GM19035 (cell line): ENCODE measurements at regions not wholly inside any gene's neighbourhood (a gene's known extent, or its start where the extent isn't known, plus 50 kb on each side); places are given as distances from the start of the nearest gene placed in this dataset.
"Not testable (repeated sequence)": the region's sequence is repeated elsewhere in the genome, so short reads cannot be mapped to it uniquely, and the experiment has no call there.

Source experiments
- ATAC-seq: cut with Tn5 transposase; IDR thresholded peaks from one replicate; pipeline ENCODE4 v1.9.1; 2021; ENCODE audit not compliant: unreplicated experiment

DNA sequence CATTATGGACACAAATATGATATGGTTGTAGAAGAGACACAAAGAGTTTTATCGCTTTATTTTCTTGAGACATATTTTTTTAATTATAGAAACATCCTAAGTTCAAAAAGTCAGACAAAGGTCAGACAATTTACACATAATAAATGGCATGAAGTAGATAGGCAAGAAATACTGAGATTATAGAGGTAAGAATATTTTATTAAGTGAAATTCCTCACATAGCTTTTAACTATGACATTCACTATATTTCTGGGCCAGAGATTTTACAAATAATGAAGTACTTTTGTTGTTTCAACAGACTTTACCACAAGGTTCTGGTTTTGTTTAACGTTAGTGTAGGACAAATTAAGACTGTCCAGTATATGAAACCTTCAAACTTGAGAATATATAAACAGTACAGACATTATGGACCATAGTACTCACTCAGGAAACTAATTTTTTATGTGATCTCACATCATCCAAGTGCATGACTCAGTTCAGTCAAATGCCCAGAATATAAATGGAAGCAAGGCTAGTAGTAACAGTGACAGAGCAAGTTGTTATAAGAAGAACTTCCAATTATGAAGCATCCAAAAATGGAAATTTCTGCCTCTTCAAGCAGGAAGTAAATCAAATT is 394.8 kb downstream of the KCNJ2 start:
- no peak for ATAC-seq

DNA sequence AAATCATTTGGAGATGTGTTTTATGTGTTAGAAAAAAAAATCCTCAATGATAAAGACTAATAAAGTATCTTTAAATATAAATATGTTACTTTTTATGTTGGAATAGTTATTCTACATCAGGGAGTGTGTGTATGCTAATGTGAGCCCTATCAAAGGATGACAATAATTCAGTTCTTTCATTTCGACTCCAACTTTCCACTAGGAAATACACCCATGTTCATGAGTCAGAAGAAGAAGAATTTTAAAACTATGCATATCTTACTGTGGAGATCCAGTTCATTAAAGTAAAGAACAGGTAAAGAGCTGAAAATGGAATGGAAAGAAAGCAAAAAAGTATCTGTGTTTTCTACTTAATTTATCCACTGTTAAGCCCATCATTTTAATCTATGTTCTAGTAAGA is 399.8 kb downstream of the KCNJ2 start:
- no peak for ATAC-seq

DNA sequence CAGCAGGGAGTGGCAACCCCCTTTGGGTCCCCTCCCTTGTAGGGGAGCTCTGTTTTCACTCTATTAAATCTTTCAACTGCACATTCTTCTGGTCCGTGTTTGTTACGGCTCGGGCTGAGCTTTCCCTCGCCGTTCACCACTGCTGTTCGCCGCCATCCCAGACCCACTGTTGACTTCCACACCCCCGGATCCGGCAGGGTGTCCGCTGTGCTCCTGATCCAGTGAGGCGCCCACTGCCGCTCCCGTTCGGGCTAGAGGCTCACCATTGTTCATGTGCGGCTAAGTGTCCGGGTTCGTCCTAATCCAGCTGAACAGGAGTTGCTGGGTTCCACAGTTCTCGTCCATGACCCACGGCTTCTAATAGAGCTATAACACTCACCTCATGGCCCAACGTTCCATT is 408.1 kb downstream of the KCNJ2 start:
- ATAC-seq = no peak

DNA sequence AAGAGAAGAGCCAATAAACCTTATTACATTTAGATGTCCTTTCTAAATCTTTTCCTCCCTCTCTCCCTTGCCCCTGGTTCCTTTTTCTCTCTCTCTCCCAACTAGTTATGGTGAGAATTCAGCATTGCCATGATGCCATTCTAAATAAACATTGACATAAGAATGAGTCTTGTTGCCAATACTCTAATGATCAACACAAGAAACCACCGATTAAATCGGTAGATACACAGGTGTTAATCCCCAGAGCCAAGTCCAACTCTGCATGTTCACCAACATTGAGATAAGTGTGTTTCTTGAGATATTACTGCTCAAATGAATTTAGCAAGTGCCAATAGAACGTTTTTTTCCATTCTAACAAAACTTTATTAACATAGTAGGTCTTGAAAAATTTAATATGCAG is 412.1 kb downstream of the KCNJ2 start:
- no peak for ATAC-seq

DNA sequence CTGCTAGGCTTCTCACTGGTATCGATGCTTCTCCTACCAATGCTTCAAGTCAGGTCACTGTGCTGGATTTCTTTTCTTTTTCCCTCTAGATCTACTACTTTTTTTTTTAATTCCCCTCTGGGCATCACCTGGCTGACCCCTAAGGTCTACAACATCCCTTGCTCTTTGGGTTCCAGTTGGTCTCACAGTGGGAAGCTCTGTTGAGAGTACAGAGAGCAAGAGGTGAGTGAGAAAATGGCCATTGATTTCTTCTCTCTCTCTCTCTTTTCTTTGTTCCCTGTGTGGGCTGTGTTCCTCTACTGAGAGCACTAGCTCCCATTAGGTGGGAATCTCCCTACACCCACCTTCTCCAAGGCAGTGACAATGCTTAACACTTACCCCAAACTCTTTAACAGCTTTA is 413.4 kb downstream of the KCNJ2 start:
- ATAC-seq = no peak

DNA sequence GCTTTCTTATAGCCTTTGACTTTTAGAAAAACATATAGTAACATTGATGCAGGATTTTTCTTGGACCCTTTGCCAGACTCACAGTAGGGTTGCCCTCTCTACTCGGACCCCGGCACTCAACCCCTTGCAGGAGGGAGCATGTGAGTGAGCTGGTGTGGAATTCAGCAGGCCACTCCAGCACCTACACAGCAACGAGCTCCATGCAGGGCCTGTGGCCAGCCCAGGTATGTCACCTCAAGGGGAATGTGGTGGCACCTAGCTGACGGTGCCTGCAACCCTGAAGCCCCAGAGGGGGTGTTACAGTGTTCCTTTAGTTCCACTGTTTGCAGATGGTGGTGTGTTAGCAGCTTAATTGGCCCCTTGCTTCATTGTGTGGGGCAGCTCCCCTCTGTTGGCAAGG is 414.9 kb downstream of the KCNJ2 start:
- no peak for ATAC-seq

DNA sequence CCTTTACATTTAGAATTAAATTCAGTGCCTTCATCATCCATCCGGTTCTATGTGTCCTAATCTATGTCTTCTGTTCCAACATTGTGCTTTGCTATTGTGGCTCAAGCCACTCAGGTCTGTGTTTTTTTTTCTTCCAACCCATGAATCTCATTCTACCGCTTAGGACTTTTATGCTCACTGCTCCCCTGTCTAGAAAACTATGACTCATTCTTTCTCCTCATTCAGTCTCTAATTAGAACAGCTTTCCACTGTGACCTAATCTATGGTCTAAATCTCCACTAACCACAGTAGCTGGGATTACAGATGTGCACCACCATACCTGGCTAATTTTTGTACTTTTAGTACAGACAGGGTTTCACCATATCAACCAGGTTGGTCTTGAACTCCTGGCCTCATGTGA is 418.7 kb downstream of the KCNJ2 start:
- no peak for ATAC-seq

DNA sequence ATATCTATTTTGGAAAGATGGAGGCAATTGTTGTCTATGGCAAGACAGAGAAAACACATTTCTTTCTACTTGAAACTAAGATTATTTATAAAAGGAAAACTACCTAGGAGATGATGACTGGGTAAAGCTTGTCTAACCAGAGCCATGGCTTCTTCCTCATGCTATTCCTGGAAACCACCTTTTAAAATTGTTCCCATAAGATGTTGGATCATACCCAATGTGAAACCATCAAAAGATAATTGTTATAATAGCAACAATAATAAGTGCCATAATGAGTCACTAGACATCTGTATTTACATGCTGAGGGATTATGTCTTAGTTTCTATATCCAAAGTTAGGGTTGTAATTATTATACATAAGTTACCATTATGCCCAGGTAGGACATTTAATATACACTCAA is 428.4 kb downstream of the KCNJ2 start:
- ATAC-seq = no peak

DNA sequence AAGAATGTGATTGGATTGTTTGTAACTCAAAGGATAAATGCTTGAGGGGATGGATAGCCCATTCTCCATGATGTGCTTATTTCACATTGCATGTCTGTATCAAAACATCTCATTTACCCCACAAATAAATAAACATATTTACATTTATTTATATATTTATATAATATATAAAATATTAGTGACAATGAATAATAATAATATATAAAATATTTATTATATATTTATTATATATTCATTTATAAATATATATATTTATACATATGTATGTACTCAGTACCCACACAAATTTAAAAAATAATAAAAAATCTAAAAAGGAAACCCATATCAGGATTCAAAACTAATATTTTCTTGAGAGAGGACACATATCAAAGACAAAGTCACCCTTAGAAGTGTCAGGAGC is 429.9 kb downstream of the KCNJ2 start:
- no peak for ATAC-seq

DNA sequence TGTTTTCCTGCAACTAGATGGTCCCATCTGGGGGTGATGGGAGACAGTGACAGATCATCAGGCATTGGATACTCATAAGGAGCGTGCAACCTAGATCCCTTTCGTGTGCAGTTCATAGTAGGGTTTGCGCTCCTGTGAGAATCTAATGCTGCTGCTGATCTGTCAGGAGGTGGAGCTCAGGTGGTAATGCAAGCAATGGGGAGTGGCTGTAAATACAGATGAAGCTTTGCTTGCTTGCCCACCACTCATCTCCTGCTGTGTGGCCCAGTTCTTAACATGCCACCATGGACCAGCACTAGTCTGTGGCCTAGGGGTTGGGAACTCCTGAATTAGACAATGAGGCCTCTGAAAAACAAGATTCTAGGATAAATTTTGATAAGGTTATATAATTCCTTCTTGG is 430.6 kb downstream of the KCNJ2 start:
- not testable (repeated sequence) for ATAC-seq

DNA sequence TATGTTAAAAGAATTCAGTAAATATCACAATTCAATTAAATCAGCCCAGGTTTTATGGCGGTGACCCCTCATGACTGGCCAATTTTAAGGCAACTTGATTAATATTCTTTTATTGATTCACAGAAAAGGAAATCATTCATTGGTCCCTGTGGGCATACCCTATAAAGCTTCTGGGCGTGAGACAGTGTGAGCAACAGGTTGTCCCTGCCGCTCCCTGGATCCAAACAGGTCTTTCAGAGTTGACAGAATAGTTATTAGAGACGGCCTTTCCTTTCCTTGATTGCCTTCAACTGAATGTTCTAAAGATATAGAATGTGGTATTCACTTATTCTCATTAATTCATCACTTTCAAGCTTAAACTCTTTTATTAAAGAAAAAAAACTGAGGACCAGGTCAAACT is 433.9 kb downstream of the KCNJ2 start:
- no peak for ATAC-seq

DNA sequence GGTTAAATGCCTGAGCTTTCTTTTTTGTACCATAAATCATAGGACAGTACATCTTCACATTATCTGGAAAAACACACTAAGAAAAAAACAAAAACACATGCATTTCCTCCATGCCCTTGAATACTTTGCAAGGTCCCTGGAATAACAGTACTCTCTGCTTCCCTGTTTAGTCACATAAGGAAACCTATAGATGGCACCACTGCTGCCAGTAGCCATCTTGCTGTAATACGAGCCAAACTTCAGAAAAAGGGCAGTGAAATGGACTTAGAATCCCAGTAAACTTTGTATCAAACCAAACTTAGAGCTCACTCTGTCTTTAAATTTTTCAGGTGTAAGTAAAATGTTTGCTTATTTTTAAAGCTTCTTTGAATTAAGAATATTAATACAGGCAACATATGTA is 435.5 kb downstream of the KCNJ2 start:
- ATAC-seq = no peak

DNA sequence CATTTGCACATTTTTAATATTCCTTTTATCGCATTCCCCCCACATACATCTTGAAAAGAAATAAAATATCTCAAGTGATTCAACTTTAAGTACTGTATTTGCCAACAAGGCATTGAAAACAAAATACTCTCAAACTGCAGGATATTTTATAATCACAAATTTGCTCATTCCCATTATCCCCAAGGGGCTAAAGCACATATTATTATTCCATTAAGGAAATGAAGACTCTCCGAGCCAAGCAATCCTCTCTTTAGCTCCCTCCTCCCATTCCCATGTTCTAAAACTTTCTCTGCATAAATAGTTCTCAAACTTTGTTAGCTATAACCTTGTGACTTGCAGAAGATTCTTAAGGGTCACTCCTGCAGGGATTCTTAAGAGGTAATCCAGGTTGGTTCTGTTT is 436.8 kb downstream of the KCNJ2 start:
- ATAC-seq = no peak

DNA sequence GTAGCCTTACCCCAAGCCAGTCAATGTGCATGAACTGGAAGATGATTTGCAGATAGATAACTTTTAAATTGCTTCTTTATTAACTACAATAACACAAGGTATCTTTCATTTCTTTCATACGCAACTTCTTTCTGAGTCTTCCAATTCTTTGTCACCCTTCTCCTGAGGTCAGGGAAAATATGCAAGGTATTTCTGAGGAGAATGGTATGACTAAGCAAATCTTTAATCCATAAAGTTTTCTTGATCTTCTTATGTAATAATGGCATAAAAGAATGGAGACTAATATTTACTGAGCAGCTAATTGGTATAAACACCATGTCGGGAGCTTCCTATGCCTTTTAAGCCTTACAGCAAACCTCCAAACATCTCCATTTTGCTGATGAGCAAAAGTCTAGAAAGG is 438.9 kb downstream of the KCNJ2 start:
- no peak for ATAC-seq

DNA sequence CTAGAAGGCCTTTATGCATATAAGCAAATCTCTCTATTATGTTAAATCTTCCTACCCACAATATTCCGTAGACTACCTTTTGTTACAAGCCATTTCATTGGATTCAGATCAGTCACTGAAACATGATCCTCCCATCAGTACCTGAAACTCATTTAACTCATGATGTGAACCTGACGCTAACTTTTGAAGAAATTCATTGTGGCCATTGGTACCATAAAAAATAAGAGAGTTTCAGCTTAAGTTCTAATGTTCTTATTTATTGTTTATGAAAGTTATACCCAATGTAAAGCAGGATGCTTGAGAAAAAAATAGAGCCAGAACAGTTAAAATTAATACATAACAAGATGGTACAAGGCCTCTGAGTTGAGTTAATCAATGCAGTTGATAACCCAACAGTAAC is 439.6 kb downstream of the KCNJ2 start:
- ATAC-seq = no peak

DNA sequence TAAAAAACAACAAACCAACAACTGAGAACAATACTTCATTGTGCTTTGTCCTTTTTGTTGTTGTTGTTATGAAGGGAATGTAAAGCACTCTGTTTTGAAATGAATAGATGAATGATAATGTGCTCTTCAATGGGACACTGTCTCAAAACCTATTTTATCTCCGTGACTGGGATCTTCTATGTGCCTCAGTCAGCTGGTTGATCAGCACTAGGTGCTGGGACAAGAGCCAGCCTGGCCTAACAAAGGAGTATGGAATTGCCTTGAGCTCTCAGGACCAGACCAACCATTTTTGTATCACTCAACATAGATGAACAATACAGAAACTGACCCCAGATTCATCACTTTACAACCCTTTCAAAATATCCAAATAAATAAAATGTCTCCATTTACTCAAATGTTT is 440.2 kb downstream of the KCNJ2 start:
- no peak for ATAC-seq

DNA sequence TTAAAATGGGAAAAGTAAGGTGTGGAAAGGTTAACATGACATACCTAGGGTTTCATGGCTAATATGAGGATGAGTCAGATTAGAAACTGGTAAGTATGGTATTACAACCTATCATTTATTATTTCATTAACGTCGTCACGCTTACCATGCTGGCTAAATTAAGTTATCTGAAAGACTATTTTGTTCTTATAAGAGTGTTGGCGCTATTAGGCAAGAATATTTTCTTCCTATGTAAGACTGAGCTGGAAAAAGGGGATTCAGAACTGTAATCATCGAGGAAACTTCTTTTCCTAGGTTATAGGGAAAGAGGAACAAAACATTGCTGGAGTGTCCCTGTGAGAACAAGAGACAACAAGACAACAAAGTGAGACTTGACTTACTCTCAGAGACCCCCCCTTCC is 440.8 kb downstream of the KCNJ2 start:
- ATAC-seq = no peak

DNA sequence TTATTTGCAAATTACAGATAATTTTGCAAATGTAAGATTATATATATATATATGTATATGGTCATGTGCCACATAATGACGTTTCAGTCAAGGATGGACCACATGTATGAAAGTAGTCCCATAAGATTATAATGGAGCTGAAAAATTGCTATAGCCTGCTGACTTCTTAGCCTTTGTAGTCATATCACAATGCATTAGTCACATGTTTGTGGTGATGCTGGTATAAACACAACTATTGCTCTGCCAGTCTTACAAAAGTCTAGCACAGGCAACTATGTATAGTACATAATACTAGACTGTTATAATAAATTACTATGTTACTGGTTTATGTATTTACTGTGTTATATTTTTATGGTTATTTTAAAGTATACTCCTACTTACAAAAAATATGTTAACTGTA is 444.3 kb downstream of the KCNJ2 start:
- no peak for ATAC-seq

DNA sequence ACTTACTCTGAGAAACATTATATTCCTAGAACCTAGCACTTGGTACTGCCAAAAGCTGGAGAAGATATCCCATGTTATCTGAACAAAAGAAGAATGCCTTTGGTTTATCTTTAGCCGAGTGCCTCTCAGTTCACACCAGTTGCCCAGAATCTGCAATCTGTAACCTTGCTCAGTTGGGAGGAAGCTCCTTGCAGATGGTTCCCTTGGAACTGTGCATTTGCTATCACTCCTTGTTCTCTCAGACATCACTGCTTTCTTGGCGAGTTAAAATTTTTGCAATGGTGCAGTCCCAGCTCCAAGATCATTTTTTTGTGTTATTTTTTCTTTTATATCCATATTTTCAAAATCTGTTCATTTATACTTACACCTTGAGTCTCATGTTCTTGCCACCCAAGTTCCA is 446.5 kb downstream of the KCNJ2 start:
- ATAC-seq = no peak

DNA sequence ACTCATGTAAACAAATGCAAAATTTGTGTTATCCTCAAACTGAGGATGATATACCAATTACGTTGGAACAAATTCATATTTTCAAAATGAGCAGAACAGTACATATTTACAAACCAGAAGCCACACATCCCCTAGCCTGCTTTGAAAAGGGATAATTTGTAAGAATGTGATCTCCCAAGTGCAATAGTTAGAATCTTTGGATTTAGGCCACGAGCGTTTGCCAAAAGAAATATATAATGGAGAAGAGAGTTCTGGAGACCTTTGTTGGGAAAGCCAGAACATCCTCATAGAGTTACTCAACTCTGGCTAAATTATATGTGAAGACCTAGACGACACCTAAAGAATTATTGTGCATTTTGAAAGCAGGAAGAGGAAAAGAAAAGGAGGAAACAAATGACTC is 449.3 kb downstream of the KCNJ2 start:
- no peak for ATAC-seq

DNA sequence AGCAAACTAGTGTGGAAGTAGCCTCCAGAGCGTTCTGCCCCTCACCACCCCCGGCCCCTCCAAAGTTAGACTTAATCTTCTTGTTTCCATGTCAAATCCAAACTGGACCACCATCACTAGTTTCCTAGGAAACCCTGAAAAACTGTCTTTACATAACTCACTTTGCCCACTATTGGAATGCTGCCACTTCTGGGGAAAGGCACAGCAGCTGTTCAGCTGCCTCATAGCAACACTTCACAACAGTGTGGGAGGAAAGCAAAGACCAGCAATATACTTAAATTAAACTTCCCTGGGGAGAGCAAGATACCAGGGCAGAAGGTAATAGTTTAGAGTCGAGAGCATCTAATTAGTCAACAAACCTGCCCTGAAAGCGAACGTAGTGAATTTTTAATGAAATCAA is 452.2 kb downstream of the KCNJ2 start:
- ATAC-seq = no peak

DNA sequence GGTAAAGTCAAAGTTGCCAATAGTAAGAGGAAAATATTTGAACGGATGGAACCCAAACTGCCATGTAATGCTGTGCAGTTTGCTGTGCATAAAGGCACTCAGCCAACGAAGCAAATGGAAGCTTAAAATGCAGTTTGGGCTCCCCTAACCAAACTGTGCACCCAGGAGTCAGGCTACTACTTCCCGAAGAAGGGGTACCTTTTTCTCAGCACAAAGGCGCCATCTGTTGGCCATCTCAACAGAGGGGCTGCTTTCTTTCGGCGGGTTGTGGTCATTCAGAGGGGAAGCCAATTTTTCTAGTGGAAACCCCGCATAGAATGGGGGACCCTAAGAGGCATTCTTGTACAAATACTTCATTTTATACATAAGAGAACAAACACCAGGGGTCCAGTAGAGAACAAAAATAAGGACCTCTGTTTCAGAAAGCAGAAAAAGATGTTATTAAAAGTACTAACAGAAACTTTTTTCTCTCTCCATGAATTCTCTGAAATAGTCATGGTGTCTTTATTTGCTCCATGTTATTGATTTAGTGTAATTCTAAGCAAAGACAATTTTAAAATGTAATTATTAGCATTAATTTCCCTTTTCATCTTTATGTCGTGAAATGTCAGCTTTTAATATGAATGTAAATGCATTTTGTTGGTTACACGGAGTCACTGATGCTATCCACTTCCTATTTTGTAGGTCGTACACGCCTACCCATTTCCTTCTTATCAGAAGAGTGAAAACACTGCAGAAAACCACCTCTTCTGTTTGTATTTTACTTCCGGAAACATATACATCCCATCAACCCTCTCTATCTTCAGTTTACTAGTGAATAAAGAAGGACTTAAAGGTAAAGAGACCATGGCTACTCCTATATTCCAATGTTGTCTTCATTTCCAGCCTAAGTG is 453.3 kb downstream of the KCNJ2 start:
- no peak for ATAC-seq

DNA sequence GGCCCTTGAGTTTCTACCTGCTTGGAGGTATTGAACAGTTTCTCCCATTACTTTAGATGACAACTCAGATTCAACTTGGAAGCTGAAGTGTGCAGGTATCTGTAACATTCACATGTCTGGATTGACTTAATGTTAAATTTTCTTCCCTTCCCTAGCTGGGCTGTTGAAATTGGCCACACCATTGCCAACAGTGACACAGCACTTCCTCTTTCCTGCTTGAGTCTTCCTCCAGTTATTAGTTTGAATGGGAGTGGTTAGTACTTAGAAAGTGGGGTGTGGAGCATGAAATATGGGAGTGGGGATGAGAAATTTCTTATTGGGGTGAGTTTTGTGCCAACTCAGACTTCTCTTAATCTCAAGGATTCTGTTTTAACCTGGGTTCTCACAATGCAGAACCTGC is 454.9 kb downstream of the KCNJ2 start:
- ATAC-seq = no peak
